Endothelial cell of umbilical vein (primary cell): ENCODE measurements at regions not wholly inside any gene's neighbourhood (a gene's known extent, or its start where the extent isn't known, plus 50 kb on each side); places are given as distances from the start of the nearest gene placed in this dataset.

Source experiments
- BruUV-seq: library from RNA; stranded (reverse); fragments of 400-500 nt; replicated peaks from 2 replicates; lab custom pipeline; 2021; lab: Mats Ljungman, UMichigan
- CTCF ChIA-PET: fragments of 300-600, 350-600 bp; sonication (Branson Sonifier 250); formaldehyde crosslinking; loops from one replicate; lab custom pipeline; 2021; ENCODE audit warnings: antibody characterized with exemption, inconsistent platforms; lab: Charles Lee
- POLR2A ChIA-PET: fragments of 300-600, 350-600 bp; sonication (Branson Sonifier 250); formaldehyde crosslinking; loops from one replicate; lab custom pipeline; 2021; ENCODE audit warnings: antibody characterized with exemption, inconsistent platforms; lab: Charles Lee
- DNase-seq: peaks from one replicate; pipeline ENCODE4 v3.0.0-alpha.2; 2011; ENCODE audit warnings: low read depth, low spot score
- FAIRE-seq: peaks from 2 replicates; lab custom pipeline; 2011; peaks lifted over from hg19 to GRCh38; lab: Jason Lieb, UNC
- H2AFZ ChIP-seq: 2 replicates; pipeline ENCODE4 v1.6.0; 2012; ENCODE audit warnings: low read depth, low read length, control low read depth, inconsistent platforms
- H3K27ac ChIP-seq: 2 replicates; pipeline ENCODE4 v1.5.1; 2011; ENCODE audit warnings: low read depth, mild to moderate bottlenecking, control low read depth, low read length, moderate library complexity; ENCODE audit not compliant: insufficient read depth
- H3K27me3 ChIP-seq, 2 experiments: 2 replicates each; pipeline versions ENCODE4 v1.6.0 to v1.6.1; 2011; ENCODE audit warnings: low read length in 2 of 2, mixed read lengths in 1 of 2; ENCODE audit not compliant: control insufficient read depth in 2 of 2, insufficient read depth in 2 of 2
- H3K36me3 ChIP-seq, 2 experiments: 2 replicates in 1 of 2; 3 replicates in 1 of 2; pipeline ENCODE4 v1.5.1; 2011; ENCODE audit warnings: low read length in 2 of 2, mild to moderate bottlenecking in 1 of 2, moderate library complexity in 1 of 2; ENCODE audit not compliant: control insufficient read depth in 2 of 2, insufficient read depth in 2 of 2; ENCODE audit errors: extremely low read depth in 1 of 2
- H3K4me1 ChIP-seq: 3 replicates; pipeline ENCODE4 v1.5.1; 2011; ENCODE audit warnings: mild to moderate bottlenecking, low read length; ENCODE audit not compliant: control insufficient read depth, insufficient read depth; ENCODE audit errors: extremely low read depth
- H3K4me2 ChIP-seq: 2 replicates; pipeline ENCODE4 v1.6.1; 2011; ENCODE audit warnings: low read length, control low read depth, mixed read lengths; ENCODE audit not compliant: insufficient read depth
- H3K4me3 ChIP-seq, 3 experiments: fragments of 200-600 bp in 1 of 3; sonication (generic), shearing (Covaris generic) in 1 of 3; replicated peaks in 1 of 3; 2 replicates each; pipeline ENCODE4 v1.5.1; 2011 to 2016; ENCODE audit warnings: control low read depth in 3 of 3, low read length in 3 of 3, mild to moderate bottlenecking in 2 of 3, inconsistent platforms in 1 of 3, low read depth in 1 of 3, moderate library complexity in 1 of 3; ENCODE audit not compliant: insufficient read depth in 1 of 3
- H3K79me2 ChIP-seq: 2 replicates; pipeline ENCODE4 v1.6.0; 2012; ENCODE audit warnings: low read length, inconsistent platforms; ENCODE audit not compliant: control insufficient read depth, insufficient read depth
- H3K9ac ChIP-seq: replicated peaks from 2 replicates; pipeline ENCODE3; 2011; ENCODE audit warnings: low read length, control low read depth; ENCODE audit not compliant: insufficient read depth; ENCODE audit errors: extremely low read depth
- H3K9me1 ChIP-seq: replicated peaks from 3 replicates; pipeline ENCODE4 v1.6.0; 2011; ENCODE audit warnings: mild to moderate bottlenecking, low read length; ENCODE audit not compliant: control insufficient read depth, insufficient read depth; ENCODE audit errors: extremely low read depth
- H3K9me3 ChIP-seq: replicated peaks from 2 replicates; pipeline ENCODE4 v1.5.1; 2012; ENCODE audit warnings: low read length, inconsistent platforms; ENCODE audit not compliant: control insufficient read depth, insufficient read depth
- H4K20me1 ChIP-seq: replicated peaks from 2 replicates; pipeline ENCODE3; 2011; ENCODE audit warnings: mild to moderate bottlenecking, low read length; ENCODE audit not compliant: control insufficient read depth, insufficient read depth; ENCODE audit errors: extremely low read depth
- EZH2 ChIP-seq: IDR thresholded peaks from 2 replicates; pipeline ENCODE4 v1.6.1; 2012; ENCODE audit warnings: borderline replicate concordance, low read depth, mild to moderate bottlenecking, moderate library complexity, low read length, inconsistent platforms; ENCODE audit not compliant: severe bottlenecking
- FOS ChIP-seq: IDR thresholded peaks from 2 replicates; pipeline ENCODE4 v1.6.1; 2011; ENCODE audit warnings: mild to moderate bottlenecking, low read length, moderate library complexity, borderline replicate concordance; ENCODE audit not compliant: insufficient read depth
- GATA2 ChIP-seq: IDR thresholded peaks from 2 replicates; pipeline ENCODE4 v1.7.0; 2011; ENCODE audit warnings: low read depth, mild to moderate bottlenecking, moderate library complexity, mixed read lengths, low read length; ENCODE audit not compliant: insufficient read length, insufficient read depth
- JUN ChIP-seq: IDR thresholded peaks from 2 replicates; pipeline ENCODE4 v1.6.1; 2011; ENCODE audit warnings: borderline replicate concordance, low read depth; ENCODE audit not compliant: insufficient read length, insufficient read depth
- MYC ChIP-seq: IDR thresholded peaks from one replicate; pipeline ENCODE4 v1.6.1; 2011; ENCODE audit warnings: mild to moderate bottlenecking, low read depth, low read length
- POLR2A ChIP-seq: IDR thresholded peaks from 2 replicates; pipeline ENCODE4 v1.6.1; 2012; ENCODE audit warnings: low read depth, mild to moderate bottlenecking, control low read depth, low read length
- POLR2AphosphoS5 ChIP-seq: IDR thresholded peaks from 2 replicates; pipeline ENCODE4 v1.6.1; 2012; ENCODE audit warnings: low read depth, mild to moderate bottlenecking, control low read depth, low read length, moderate library complexity; ENCODE audit not compliant: insufficient read depth
- dilution Hi-C: fragments of 300-500 bp; cut with MboI; formaldehyde crosslinking; loops from one replicate; pipeline ENCODE4 v1.15.0; 2019; ENCODE audit warnings: low sequenced_read_pairs; ENCODE audit not compliant: extremely low pct_ligation_motif_present
- intact Hi-C: fragments of 100-400 bp; cut with micrococcal nuclease; formaldehyde crosslinking; loops from one replicate; pipeline ENCODE4 v1.10.0; 2022
- TF ChIP-seq, protein P1 (sequence below), 2 donors: IDR thresholded peaks; 1 replicate in 1 of 2; 2 replicates in 1 of 2; pipeline ENCODE4 v1.5.1; 2011; ENCODE audit warnings: low read length in 2 of 2, mild to moderate bottlenecking in 2 of 2, moderate library complexity in 2 of 2, control low read depth in 1 of 2, inconsistent platforms in 1 of 2, low read depth in 1 of 2; ENCODE audit not compliant: insufficient read depth in 1 of 2; ENCODE audit errors: extremely low read depth in 1 of 2
- TF ChIP-seq, protein P2 (sequence below): IDR thresholded peaks from 2 replicates; pipeline ENCODE4 v1.6.1; 2011; ENCODE audit not compliant: insufficient read depth, insufficient read length

DNA sequence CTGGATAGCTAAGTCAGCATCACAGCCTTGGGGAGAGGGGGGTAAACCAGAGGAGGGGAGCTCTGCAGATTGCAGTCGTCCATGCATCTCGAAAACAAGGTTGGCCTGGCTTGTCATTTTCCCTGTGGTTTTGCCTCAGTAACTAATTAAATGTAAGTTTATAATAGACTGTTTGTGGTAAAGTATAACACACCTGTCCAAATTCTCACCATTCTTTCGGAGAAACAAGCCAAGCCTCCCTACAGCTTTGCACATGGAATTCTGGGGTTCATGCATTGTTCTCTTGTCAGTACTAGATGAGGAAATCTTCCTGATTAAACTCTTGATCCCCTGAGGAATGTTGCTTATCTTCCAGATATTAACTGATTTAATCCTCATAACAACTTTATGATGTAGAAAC lies 1065.2 kb upstream of the FAM98A start:
- POLR2A ChIA-PET: no interaction called here

GRCh38 chr2:34663314-34663713 lies 1064.2 kb upstream of the FAM98A start:
- no peaks in the 10 kb centered on the region for H4K20me1 ChIP-seq
- no peak overlapping the region for H3K9ac ChIP-seq
- dilution Hi-C loops (no loop called here), intact Hi-C loops (no loop called here)
- FAIRE-seq (no peak), DNase-seq (no peak)
- peaks cover 2% of the 10 kb centered on the region for H3K9me3 ChIP-seq
- TF ChIP-seq, protein P1, sequence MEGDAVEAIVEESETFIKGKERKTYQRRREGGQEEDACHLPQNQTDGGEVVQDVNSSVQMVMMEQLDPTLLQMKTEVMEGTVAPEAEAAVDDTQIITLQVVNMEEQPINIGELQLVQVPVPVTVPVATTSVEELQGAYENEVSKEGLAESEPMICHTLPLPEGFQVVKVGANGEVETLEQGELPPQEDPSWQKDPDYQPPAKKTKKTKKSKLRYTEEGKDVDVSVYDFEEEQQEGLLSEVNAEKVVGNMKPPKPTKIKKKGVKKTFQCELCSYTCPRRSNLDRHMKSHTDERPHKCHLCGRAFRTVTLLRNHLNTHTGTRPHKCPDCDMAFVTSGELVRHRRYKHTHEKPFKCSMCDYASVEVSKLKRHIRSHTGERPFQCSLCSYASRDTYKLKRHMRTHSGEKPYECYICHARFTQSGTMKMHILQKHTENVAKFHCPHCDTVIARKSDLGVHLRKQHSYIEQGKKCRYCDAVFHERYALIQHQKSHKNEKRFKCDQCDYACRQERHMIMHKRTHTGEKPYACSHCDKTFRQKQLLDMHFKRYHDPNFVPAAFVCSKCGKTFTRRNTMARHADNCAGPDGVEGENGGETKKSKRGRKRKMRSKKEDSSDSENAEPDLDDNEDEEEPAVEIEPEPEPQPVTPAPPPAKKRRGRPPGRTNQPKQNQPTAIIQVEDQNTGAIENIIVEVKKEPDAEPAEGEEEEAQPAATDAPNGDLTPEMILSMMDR (IDR thresholded peaks at IDR 0.05; ENCODE audit: extremely low read depth in 1 of 2, insufficient read depth in 1 of 2, low read depth in 1 of 2, low read length in 2 of 2): no peak
- TF ChIP-seq POLR2AphosphoS5 (no peak), JUN (no peak), MYC (no peak), FOS (no peak), EZH2 (no peak), POLR2A (no peak), GATA2 (no peak)
- TF ChIP-seq, protein P2, sequence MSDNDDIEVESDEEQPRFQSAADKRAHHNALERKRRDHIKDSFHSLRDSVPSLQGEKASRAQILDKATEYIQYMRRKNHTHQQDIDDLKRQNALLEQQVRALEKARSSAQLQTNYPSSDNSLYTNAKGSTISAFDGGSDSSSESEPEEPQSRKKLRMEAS: no peak
- ChIA-PET CTCF (no interaction called here), POLR2A (no interaction called here)
- H3K27ac ChIP-seq: no peak overlapping the region
- H2AFZ ChIP-seq: no peak overlapping the region
- no peaks in the 10 kb centered on the region for H3K79me2 ChIP-seq
- BruUV-seq: no TSS peak
- no peaks in the 10 kb centered on the region for H3K27me3 ChIP-seq
- H3K9me1 ChIP-seq: no peaks in the 10 kb centered on the region
- H3K36me3 ChIP-seq: no peaks in the 10 kb centered on the region
- H3K4me1 ChIP-seq: no peaks in the 10 kb centered on the region
- H3K4me3 ChIP-seq: no peak overlapping the region
- H3K4me2 ChIP-seq: no peak overlapping the region

More for the DNA sequence above, 1065.2 kb upstream of the FAM98A start:
- no peaks in the 10 kb centered on the region for H3K9me1 ChIP-seq
- no peak for TF ChIP-seq POLR2AphosphoS5
- no peak for TF ChIP-seq EZH2
- TF ChIP-seq POLR2A: no peak
- TF ChIP-seq, protein P1 (IDR thresholded peaks at IDR 0.05; ENCODE audit: extremely low read depth in 1 of 2, insufficient read depth in 1 of 2, low read depth in 1 of 2, low read length in 2 of 2): no peak
- no peak overlapping the region for H2AFZ ChIP-seq
- H3K36me3 ChIP-seq: no peaks in the 10 kb centered on the region
- H3K4me2 ChIP-seq: no peak overlapping the region
- H3K27me3 ChIP-seq: no peaks in the 10 kb centered on the region
- intact Hi-C loops: no loop called here
- H3K27ac ChIP-seq: no peak overlapping the region
- dilution Hi-C loops: no loop called here
- H3K4me1 ChIP-seq: no peaks in the 10 kb centered on the region
- H3K9ac ChIP-seq: no peak overlapping the region
- H3K79me2 ChIP-seq: no peaks in the 10 kb centered on the region
- BruUV-seq: no TSS peak
- H4K20me1 ChIP-seq: no peaks in the 10 kb centered on the region
- H3K9me3 ChIP-seq: peaks cover 2% of the 10 kb centered on the region
- DNase-seq (no peak), FAIRE-seq (no peak)
- CTCF ChIA-PET: no interaction called here
- no peak overlapping the region for H3K4me3 ChIP-seq
